Duodenal mucosa (tissue), 2 donors: ENCODE measurements at regions not wholly inside any gene's neighbourhood (a gene's known extent, or its start where the extent isn't known, plus 50 kb on each side); places are given as distances from the start of the nearest gene placed in this dataset.

ENCODE experiments used
- H3K27ac ChIP-seq: one replicate; pipeline ENCODE4 v1.7.0; 2013; ENCODE audit warnings: low read depth, low read length
- H3K27me3 ChIP-seq, 2 donors: one replicate each; pipeline ENCODE4 v1.7.0; 2013; ENCODE audit warnings: low read length in 2 of 2, control low read depth in 1 of 2; ENCODE audit not compliant: insufficient read depth in 2 of 2, control insufficient read depth in 1 of 2
- H3K36me3 ChIP-seq, 2 donors: one replicate each; pipeline ENCODE4 v1.7.0; 2013; ENCODE audit warnings: low read length in 2 of 2, control low read depth in 1 of 2; ENCODE audit not compliant: insufficient read depth in 2 of 2, control insufficient read depth in 1 of 2
- H3K4me1 ChIP-seq, 2 donors: one replicate each; pipeline ENCODE4 v1.7.0; 2013; ENCODE audit warnings: low read length in 2 of 2, control low read depth in 1 of 2; ENCODE audit not compliant: insufficient read depth in 2 of 2, control insufficient read depth in 1 of 2
- H3K4me3 ChIP-seq, 2 donors: one replicate each; pipeline ENCODE4 v1.7.0; 2013; ENCODE audit warnings: low read length in 2 of 2, low read depth in 1 of 2
- H3K9ac ChIP-seq, 2 donors: one replicate each; pipeline ENCODE4 v1.7.0; 2013; ENCODE audit warnings: low read length in 2 of 2, low read depth in 1 of 2
- H3K9me3 ChIP-seq, 2 donors: one replicate each; pipeline ENCODE4 v1.7.0; 2013; ENCODE audit warnings: low read length in 2 of 2, control low read depth in 1 of 2; ENCODE audit not compliant: control insufficient read depth in 1 of 2

DNA sequence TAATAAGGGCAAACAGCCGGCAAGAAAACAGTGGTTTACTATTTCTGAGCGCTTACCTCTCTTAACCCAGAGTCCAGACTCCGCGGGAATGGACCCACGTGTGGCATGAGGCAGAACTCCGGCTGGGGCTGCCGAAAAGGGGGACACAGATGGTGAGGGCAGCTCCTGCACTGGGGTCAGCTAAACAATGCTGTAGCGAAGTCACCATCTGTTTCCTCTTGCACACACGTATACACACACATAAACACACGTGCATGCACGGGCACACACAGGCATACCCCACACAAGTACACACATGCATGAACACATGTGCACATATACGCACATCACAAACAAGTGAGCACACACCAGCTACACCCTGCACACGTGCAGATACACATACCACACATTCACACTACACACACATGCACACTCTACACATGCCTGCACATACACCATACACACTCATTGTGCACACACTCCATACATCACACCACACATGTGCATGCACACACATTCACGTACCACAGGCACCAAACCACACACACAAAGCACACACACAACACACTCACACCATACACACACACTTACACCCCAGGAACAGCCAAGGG lies 105.9 kb upstream of the ID2 start:
- no peak overlapping the region for H3K4me3 ChIP-seq
- H3K9me3 ChIP-seq, result no peaks in the 10 kb centered on the region
- peaks cover 0 to 3% of the 10 kb centered on the region in 2 donors for H3K36me3 ChIP-seq
- H3K27me3 ChIP-seq, result no peaks in the 10 kb centered on the region
- no peak overlapping the region for H3K27ac ChIP-seq
- H3K4me1 ChIP-seq, result peaks cover 32 to 43% of the 10 kb centered on the region in 2 donors
- no peak overlapping the region for H3K9ac ChIP-seq

DNA sequence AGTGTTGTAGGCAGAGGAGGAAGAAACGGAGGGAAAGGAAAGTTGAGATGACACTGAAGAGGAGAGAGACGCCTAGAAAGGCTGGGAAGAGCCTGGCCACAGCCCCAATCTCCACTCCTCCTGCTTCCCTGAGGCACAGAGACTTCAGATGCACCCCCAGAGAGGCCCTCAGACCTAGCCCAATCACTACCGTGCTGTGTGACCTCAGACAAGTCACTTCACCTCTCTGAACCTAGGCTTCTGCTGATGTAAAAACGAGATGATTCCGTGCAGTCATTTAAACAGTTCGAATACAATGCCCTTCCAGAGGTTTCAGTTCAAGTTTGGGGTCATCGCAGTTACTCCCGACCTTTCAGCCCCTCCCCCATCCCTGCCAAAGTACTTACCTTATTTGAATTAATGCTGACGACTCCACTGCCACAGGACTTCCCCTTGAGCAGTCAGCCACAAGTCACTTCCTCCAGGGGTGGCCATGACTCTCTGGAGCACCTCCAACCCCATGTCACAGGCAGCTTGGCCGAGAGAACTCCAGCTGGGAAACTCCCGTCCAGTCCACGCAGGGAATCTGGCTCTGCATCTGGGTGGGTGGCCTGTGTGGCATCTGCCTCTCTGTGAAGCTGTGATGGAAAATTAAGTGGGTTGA lies 105.2 kb upstream of the ID2 start:
- Histone ChIP-seq H3K4me3 (no peak overlapping the region), H3K9me3 (no peaks in the 10 kb centered on the region), H3K36me3 (peaks cover 0 to 3% of the 10 kb centered on the region in 2 donors), H3K4me1 (peaks cover 40 to 50% of the 10 kb centered on the region in 2 donors), H3K9ac (no peak overlapping the region), H3K27ac (no peak overlapping the region), H3K27me3 (no peaks in the 10 kb centered on the region)

DNA sequence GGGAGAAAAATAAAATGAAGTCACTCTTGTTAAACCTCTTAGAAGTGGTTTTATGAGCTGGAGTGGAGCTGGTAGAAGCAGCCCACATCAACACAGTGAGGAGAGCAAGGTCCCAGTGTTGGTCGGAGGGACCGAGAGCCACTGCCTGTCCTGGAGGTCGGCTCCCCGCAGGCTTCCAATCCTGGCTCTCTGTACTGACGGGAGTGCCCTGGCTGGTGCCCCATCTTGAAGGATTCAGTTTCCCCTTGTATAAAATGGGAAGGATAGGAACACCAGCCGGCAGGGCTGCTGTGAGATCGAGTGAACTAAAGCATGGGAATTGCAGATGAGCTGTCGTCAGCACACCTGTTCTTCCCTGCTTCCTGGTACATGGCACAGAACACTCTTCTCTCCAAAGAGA lies 104.3 kb upstream of the ID2 start:
- Histone ChIP-seq H3K4me3 (no peak overlapping the region), H3K9ac (no peak overlapping the region), H3K4me1 (peaks cover 40 to 45% of the 10 kb centered on the region in 2 donors), H3K27ac (no peak overlapping the region), H3K9me3 (no peaks in the 10 kb centered on the region), H3K36me3 (peaks cover 0 to 3% of the 10 kb centered on the region in 2 donors), H3K27me3 (no peaks in the 10 kb centered on the region)

DNA sequence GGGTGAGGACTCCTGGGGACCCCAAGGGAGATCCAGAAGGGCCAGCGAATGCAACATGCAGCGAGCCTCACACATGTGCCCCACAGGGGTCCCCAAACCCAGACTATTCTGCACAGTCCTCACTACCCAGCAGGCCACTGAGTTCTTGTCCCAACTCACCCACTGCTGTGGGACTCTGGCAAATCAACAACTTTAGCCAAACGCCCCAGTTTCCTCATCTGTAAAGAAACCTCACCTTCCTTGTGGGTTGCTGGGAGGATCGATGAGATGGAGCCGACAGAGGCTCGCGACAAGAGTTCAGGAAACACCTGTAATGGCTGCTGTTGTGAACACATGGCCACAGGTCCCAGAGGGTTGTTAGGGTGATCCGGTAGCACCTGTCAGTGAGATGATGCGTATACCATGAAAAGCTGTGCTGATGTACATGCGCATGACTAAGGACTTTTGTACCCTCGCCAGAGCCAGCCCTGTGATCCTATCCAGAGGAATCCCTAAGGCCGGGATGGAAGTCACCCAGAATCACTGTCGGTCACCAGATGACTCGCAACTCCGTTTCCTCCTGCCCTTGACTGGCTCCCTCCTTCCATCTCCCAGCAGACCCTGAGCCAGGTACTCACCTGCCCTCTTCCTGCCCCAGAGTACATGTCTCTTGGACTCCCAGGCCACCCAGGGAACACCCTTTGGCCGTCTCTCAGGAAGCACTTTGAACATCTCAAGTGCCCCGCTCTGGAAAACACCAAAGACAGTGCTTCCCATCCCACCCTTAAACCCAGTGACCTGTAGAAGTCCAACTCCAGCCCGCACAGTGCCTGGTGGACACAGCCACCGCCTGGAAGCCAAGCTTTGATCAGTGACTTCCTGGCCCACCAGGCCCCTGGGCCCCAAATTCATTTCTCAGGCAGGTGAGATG lies 103.3 kb upstream of the ID2 start:
- Histone ChIP-seq H3K9ac (no peak overlapping the region), H3K36me3 (peaks cover 0 to 3% of the 10 kb centered on the region in 2 donors), H3K4me3 (no peak overlapping the region), H3K4me1 (peaks cover 44 to 46% of the 10 kb centered on the region in 2 donors), H3K27ac (no peak overlapping the region), H3K27me3 (no peaks in the 10 kb centered on the region), H3K9me3 (no peaks in the 10 kb centered on the region)

DNA sequence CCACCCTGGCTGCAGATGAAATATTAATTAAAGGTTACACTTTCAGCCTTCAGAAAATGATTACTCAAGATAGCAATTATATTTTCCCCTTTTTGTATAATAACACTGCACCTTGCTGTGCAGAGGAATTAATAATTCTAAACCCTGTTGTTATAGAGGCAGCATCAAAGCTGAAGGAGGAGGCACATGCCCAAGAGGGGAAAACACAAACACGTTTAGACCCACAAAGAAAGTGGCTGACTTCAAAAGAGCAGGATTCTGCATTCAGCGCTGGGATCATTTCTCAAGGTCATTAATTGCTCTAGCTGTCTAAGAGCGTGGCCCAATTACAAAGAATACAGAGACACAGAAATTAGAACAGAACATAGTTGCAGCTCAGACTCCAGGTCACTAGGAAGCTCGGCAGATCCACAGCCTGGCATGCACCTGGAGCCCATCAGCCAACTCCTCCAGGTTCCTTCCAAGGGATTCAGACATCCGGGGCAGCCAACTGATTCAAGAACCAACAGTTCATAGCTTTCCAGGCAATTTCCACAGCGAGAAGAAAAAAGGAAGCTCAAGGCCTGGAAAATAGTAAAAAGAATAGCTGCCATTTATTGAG lies 102.3 kb upstream of the ID2 start:
- H3K9me3 ChIP-seq, result no peaks in the 10 kb centered on the region
- no peaks in the 10 kb centered on the region for H3K27me3 ChIP-seq
- H3K36me3 ChIP-seq, result peaks cover 0 to 3% of the 10 kb centered on the region in 2 donors
- no peak overlapping the region for H3K27ac ChIP-seq
- no peak overlapping the region for H3K4me3 ChIP-seq
- H3K4me1 ChIP-seq, result peaks cover 34 to 45% of the 10 kb centered on the region in 2 donors
- H3K9ac ChIP-seq, result no peak overlapping the region

DNA sequence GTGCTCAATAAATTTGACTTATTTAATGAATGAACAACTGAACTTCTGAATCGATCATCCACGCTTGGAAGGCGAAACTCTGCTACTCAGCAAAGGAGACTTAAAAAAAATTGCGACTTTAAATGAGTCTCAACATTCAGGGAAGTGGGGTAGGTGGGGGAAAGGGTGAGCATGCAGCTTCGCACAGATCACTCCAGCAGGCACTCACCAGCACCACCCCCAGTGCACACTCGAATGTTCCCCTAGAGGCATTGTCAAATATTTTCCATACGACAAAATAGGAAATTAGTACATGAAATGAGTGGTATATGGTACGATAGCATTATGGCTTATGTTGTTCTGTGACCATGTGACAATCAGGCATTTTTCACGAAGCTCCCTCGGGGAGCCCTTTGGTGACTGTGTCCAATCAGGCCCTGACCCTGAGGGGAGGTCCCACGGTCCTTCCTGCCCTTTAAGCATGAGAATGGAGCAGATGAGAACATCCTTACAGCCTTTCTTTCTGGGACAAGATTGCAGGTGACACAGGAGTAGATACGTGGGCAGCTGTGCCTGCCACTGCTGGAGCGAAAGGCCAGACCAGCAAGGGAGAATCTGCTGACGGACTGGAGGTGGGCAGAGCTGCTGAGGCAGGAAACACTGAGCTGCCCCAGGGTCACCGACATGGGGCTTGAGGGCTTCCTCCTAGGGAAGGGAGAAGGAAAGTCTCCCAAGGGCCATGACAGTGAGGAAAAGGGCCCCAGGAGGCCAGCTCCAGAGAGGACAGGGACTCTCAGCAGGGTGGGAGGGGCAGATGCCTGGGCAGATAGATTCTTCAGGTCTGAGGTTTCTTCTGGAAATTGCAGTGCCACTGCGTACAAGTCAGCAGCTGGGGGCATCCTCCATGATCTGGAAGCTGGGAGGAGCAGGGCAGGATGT lies 101.3 kb upstream of the ID2 start:
- no peak overlapping the region for H3K9ac ChIP-seq

DNA sequence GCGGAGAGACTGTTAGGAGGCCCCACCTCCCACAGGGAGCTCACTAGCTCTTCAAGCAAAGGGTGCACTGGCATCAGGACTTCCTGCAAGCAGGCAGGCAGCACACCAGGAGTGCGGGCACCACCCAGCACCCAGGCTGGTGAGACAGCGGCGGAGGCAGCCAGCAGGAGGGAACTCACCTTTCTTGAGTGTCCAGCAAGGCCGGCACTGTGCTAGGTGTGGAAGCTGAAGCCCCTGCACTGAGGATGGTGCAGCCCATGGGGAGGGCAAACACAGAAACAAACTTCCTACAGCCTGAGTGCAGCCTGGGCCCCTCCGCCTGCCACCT lies 100.7 kb upstream of the ID2 start:
- Histone ChIP-seq H3K27ac (no peak overlapping the region), H3K9ac (no peak overlapping the region), H3K4me3 (no peak overlapping the region), H3K27me3 (no peaks in the 10 kb centered on the region), H3K36me3 (no peaks in the 10 kb centered on the region), H3K4me1 (peaks cover 21 to 35% of the 10 kb centered on the region in 2 donors), H3K9me3 (no peaks in the 10 kb centered on the region)

More for the DNA sequence above, 101.3 kb upstream of the ID2 start:
- Histone ChIP-seq H3K9me3 (no peaks in the 10 kb centered on the region), H3K36me3 (peaks cover 0 to 3% of the 10 kb centered on the region in 2 donors), H3K4me3 (no peak overlapping the region), H3K27ac (no peak overlapping the region), H3K4me1 (peaks cover 27 to 39% of the 10 kb centered on the region in 2 donors), H3K27me3 (no peaks in the 10 kb centered on the region)

DNA sequence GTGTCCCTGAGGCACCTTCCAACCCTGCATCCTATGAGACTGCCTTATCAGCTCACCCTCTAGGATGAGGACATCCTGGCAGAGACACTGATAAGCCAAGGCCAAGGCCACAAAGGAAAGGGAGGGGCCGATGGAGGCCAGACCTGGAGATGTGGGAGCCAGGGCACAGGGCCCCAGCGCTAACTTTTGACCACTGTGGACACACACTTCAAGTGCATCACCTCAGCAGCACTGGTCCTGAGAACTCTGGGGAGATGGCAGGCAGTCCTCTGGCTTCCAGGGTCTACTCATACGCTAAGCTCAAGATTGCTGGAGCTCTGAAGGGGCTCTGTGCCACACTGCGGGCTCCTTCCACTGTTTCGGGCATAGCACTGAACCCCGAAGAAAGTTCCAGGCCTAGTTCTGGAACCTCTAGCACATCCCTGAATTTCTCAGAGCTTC lies 100.2 kb upstream of the ID2 start:
- Histone ChIP-seq H3K9me3 (no peaks in the 10 kb centered on the region), H3K36me3 (no peaks in the 10 kb centered on the region), H3K4me1 (peaks cover 19 to 31% of the 10 kb centered on the region in 2 donors), H3K27me3 (no peaks in the 10 kb centered on the region), H3K27ac (no peak overlapping the region), H3K4me3 (no peak overlapping the region), H3K9ac (no peak overlapping the region)

DNA sequence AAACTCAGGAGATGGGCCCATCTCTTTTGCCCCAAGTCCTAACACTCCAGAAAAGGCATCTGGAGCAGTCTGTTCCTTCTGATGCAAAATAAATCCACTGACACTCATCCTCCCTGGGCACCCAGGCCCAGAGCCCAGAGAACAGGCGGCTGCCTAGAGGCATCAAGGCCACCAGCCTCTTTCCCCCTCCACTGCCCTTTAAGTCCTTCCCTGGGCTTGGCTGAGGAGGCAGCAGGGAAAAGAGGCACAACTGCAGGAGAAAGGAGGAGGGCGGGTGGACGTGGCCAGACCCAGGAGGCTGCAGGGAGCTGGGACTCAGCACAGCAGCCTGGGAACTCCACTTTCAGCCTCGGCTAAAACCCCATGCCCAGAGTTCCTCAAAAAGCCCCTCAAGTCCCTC lies 99.7 kb upstream of the ID2 start:
- no peaks in the 10 kb centered on the region for H3K27me3 ChIP-seq
- H3K27ac ChIP-seq, result no peak overlapping the region
- no peak overlapping the region for H3K9ac ChIP-seq
- peaks cover 19 to 30% of the 10 kb centered on the region in 2 donors for H3K4me1 ChIP-seq
- H3K9me3 ChIP-seq, result no peaks in the 10 kb centered on the region
- H3K4me3 ChIP-seq, result no peak overlapping the region
- no peaks in the 10 kb centered on the region for H3K36me3 ChIP-seq
